GM12878 (cell line): ENCODE measurements at regions not wholly inside any gene's neighbourhood (a gene's known extent, or its start where the extent isn't known, plus 50 kb on each side); places are given as distances from the start of the nearest gene placed in this dataset.

Experiments used
- EGR1 ChIP-seq, 2 experiments: IDR thresholded peaks; 1 replicate in 1 of 2; 2 replicates in 1 of 2; pipeline ENCODE4 v1.6.1; 2011 to 2012; ENCODE audit warnings: low read depth in 2 of 2, low read length in 2 of 2, borderline replicate concordance in 1 of 2, mild to moderate bottlenecking in 1 of 2, moderate library complexity in 1 of 2
- NFIC ChIP-seq: IDR thresholded peaks from 2 replicates; pipeline ENCODE4 v1.6.1; 2012; ENCODE audit warnings: low read depth, mild to moderate bottlenecking, inconsistent platforms, low read length, moderate library complexity
- SMC3 ChIP-seq: IDR thresholded peaks from 2 replicates; pipeline ENCODE4 v1.6.1; 2011; ENCODE audit warnings: low read length, improper control_type of control experiment, borderline replicate concordance
- ZNF24 ChIP-seq: fragments of 450-650 bp; IDR thresholded peaks from 2 replicates; pipeline ENCODE4 v1.6.1; 2017; ENCODE audit warnings: antibody characterized with exemption, mild to moderate bottlenecking
- TF ChIP-seq, protein P1 (sequence below): IDR thresholded peaks from 2 replicates; pipeline ENCODE4 v1.6.1; 2011; ENCODE audit warnings: low read depth, low read length, improper control_type of control experiment, borderline replicate concordance
- TF ChIP-seq, protein P2 (sequence below), 3 experiments: IDR thresholded peaks in 2 of 3; conservative IDR thresholded peaks in 1 of 3; 2 replicates each; pipeline ENCODE4 v1.5.1; 2011; ENCODE audit warnings: low read depth in 3 of 3, low read length in 3 of 3, mild to moderate bottlenecking in 3 of 3, control low read depth in 2 of 3, moderate library complexity in 2 of 3, inconsistent platforms in 1 of 3, mixed read lengths in 1 of 3; ENCODE audit not compliant: control insufficient read depth in 2 of 3, insufficient read depth in 1 of 3; ENCODE audit errors: extremely low read depth in 1 of 3

DNA sequence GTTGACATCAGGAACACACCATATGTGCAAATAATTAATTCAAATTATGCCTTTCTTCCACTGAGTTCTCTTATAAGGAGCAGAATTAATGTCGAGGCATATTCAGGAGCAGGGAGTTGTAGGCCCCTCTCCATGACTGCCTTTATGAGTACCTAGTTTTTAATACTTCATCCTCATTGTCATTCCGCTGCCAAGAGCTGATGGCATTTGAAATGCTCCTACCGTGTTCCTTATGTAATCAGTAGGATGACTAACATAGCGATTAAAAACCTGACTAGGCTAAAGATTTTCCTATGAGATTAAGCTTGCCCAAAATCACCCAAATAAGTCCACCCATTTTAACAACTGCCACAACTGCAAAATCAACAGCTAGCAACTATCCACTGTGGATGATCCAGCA lies 220.6 kb downstream of the DHX15 start:
- no peak for TF ChIP-seq ZNF24
- TF ChIP-seq, protein P1, sequence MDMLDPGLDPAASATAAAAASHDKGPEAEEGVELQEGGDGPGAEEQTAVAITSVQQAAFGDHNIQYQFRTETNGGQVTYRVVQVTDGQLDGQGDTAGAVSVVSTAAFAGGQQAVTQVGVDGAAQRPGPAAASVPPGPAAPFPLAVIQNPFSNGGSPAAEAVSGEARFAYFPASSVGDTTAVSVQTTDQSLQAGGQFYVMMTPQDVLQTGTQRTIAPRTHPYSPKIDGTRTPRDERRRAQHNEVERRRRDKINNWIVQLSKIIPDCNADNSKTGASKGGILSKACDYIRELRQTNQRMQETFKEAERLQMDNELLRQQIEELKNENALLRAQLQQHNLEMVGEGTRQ: no peak
- TF ChIP-seq SMC3: no peak
- TF ChIP-seq NFIC: no peak
- no peak for TF ChIP-seq EGR1 (IDR thresholded peaks at IDR 0.05; ENCODE audit: borderline replicate concordance in 1 of 2, low read depth in 2 of 2, low read length in 2 of 2)
- TF ChIP-seq, protein P2, sequence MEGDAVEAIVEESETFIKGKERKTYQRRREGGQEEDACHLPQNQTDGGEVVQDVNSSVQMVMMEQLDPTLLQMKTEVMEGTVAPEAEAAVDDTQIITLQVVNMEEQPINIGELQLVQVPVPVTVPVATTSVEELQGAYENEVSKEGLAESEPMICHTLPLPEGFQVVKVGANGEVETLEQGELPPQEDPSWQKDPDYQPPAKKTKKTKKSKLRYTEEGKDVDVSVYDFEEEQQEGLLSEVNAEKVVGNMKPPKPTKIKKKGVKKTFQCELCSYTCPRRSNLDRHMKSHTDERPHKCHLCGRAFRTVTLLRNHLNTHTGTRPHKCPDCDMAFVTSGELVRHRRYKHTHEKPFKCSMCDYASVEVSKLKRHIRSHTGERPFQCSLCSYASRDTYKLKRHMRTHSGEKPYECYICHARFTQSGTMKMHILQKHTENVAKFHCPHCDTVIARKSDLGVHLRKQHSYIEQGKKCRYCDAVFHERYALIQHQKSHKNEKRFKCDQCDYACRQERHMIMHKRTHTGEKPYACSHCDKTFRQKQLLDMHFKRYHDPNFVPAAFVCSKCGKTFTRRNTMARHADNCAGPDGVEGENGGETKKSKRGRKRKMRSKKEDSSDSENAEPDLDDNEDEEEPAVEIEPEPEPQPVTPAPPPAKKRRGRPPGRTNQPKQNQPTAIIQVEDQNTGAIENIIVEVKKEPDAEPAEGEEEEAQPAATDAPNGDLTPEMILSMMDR (IDR thresholded peaks at IDR 0.05 in 2 of 3, conservative IDR thresholded peaks at IDR 0.05 in 1 of 3; ENCODE audit: control insufficient read depth in 2 of 3, extremely low read depth in 1 of 3, insufficient read depth in 1 of 3, low read depth in 3 of 3, low read length in 3 of 3): no peak
